ENCODE measurements at regions not wholly inside any gene's neighbourhood (a gene's known extent, or its start where the extent isn't known, plus 50 kb on each side); places are given as distances from the start of the nearest gene placed in this dataset.

DNA sequence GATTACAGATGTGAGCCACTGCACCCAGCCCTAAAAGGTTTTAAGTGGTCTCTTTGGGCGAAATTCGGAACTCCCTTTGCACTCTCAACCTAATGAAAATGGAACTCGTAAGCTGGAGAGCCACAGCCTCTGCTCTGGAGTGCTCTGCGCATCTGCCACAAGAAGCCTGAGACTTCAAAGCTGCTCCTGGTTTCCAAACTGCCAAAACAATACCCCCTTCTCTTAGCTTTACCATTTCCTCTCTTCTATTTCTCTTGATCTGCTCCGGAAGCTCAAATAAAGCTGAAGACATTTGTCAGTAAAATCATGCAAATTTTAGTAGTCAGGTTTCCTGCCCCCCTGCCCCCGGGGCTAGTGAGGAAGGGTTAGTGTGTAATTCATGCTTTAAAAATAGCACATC lies 312.7 kb downstream of the MFSD1 start:
- TF ChIP-seq POLR2AphosphoS5 (IDR thresholded peaks at IDR 0.05; ENCODE audit: low read depth, low read length), result no peak
- TF ChIP-seq POLR2A (IDR thresholded peaks at IDR 0.05; ENCODE audit: low read depth, low read length), result no peak

All from GM12892 (cell line).